Eye (tissue), 1 donor: ENCODE measurements at regions not wholly inside any gene's neighbourhood (a gene's known extent, or its start where the extent isn't known, plus 50 kb on each side); places are given as distances from the start of the nearest gene placed in this dataset.

Experiments
- DNase-seq: peaks from one replicate; pipeline ENCODE4 v3.0.0-alpha.2; 2015

DNA sequence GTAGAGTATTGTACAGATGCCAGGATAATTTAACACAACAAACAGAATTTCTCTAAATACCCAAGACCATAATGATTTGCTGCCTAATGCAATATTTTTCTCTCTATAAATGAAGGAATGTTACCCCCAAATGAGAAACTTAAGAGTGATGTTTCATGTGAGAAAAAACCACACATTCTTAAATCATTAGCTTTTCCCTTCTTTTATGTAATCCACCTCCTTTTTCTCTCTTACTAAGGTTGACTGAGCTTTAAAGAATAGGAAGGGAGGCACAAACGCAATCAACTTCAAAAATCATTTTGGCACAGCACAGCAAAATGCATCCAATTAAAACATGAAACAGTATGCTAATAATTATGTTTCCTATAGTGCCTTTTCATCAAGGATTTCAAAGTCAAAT, 698.1 kb upstream of the CDH2 start:
- DNase-seq = no peak

GRCh38 chr18:28863396-28863795, 686.5 kb upstream of the CDH2 start:
- DNase-seq = no peak

GRCh38 chr18:28858248-28858647, 681.3 kb upstream of the CDH2 start:
- DNase-seq = no peak

- DNase-seq = no peak
Observed at GRCh38 chr18:28855989-28856388, 679.1 kb upstream of the CDH2 start.

DNA sequence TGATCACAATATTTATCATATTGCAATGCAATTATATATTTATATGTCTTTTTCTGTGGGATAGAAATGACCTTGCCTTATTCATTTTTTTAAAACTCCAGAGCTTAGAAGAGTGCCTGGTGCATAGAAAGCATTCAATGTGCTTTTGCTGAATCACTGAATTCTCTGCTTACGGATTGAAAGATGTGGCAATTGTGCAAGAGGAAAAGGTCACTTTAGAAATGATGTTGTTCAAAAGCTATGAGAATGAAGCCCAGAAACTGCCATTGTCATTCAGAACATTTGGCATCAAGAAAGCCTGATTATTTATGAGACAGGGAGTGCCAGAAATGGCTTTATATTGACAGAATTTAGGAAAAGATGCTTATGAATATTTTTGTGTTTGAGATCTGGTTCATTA, 678.6 kb upstream of the CDH2 start:
- no peak for DNase-seq

- no peak for DNase-seq
Observed at GRCh38 chr18:28854964-28855363, 678.0 kb upstream of the CDH2 start.

DNA sequence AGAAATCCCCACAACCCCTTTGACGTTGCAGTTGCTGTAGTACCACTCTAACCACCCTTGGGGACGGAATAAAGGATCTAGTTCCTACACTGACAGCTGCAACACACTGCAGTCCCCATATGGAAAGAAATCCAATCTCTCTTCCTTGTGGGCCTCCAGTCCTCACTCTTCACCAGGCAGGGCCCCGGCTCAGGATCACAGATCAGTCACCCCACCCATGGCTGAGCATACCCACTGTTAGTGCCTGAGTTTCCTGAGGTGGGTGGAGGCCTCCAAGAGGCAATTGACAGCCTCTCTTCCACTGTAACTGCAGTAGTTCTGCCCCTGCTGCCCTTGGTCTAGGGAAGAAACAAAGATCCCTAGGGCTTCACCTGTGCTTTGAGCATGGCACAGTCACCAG, 670.0 kb upstream of the CDH2 start:
- peak; percentile 6 for DNase-seq

DNA sequence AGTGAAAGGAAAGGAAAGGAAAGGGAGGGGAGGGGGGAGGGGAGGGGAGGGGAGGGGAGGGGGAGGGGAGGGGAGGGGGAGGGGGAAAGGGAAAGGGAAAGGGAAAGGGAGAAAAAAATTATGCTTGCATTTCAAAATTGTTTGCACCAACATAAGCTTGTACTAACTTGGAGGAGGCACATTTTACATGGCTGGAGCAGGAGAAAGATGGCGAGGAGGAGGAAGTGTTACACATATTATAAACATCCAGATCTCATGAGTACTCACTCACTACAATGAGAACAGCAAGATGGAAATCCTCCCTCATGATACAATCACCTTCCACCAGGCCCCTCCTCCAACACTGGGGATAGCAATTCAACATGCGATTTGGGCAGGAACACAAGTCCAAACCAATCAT, 660.2 kb upstream of the CDH2 start:
- no peak for DNase-seq

- no peak for DNase-seq
Observed at GRCh38 chr18:28834889-28835288, 658.0 kb upstream of the CDH2 start.

DNA sequence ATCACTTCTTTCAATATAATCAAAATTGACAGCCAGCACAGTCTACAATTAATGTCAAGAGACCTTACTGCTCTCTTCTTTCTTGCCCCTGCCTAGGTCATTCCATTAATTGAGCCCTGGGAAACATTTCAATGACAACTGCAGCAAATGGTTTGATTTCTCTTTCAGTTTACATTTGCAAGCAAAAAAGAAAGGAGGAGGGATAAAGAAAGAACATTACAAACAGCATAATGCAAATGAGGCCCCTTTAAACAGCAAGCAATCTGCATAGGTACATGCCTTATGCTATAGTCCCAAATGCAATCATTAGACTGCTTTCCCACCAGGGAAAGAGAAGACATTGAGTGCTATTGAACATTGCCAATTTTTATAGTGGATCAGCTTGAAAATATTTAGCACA, 655.0 kb upstream of the CDH2 start:
- DNase-seq = peak; percentile 12

- no peak for DNase-seq
Observed at GRCh38 chr18:28831476-28831875, 654.5 kb upstream of the CDH2 start.

DNA sequence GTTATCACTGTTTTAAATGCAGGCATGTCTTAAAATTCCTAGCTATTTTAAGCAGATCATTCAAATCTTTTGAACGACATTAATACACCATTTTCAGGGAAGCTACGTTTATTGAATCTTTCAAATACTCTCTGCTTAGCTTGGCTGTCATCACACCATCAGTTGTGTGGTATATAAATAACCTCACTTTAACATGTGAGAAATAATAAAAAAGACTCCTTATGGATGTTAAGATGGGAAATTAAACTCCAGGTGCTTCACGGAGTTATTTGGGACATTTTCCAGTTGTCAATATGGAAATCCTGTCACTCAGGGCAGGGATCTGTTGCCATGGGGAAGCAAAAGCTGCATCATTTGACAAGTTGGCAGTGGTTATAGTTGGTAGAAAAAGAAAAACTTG, 649.2 kb upstream of the CDH2 start:
- DNase-seq = no peak

GRCh38 chr18:28824183-28824574, 647.2 kb upstream of the CDH2 start:
- DNase-seq = no peak

- DNase-seq = no peak
Observed at GRCh38 chr18:28823506-28824182, 646.7 kb upstream of the CDH2 start.

GRCh38 chr18:28820353-28820752, 643.4 kb upstream of the CDH2 start:
- no peak for DNase-seq

- DNase-seq = no peak
Observed at GRCh38 chr18:28816155-28816554, 639.2 kb upstream of the CDH2 start.

GRCh38 chr18:28814365-28814764, 637.4 kb upstream of the CDH2 start:
- DNase-seq = no peak

DNA sequence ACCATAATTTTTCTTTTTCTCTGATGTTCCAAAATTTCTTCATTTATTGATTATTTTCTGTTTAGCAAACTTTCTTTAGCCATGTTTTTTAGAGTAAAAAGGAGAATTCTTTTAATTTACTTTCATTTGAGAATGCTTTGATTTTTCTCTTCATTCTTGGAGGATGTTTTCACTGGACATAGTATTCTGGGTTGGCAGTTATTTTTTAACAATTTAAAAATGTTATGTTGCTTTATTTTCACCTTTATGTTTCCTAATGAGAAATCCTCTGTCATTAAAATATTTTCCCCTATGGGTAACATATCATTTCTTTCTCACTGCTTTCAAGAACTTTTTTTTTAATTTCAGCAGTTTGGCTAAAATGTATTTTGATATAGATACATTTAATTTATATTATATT, 631.4 kb upstream of the CDH2 start:
- DNase-seq = no peak

DNA sequence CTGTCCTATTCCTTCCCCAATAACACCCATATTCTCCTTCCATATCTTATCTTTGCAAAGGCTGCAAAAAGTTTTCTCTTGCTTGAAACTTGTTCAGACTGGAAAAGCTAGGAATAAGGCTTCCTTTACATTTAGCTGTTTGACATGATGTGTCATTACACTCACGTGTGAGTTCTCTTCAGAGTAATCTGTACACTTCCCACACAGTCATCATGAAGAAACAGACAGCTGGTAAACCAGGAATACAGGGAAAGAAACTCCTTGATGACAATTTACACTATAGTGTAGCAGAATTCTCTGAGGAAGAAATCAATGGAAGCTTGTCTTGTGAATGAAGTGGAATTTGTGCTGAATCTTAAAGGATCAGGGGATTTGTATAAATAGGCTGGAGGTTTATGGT, 628.6 kb upstream of the CDH2 start:
- DNase-seq = no peak

- DNase-seq = no peak
Observed at GRCh38 chr18:28804512-28805202, 627.7 kb upstream of the CDH2 start.

GRCh38 chr18:28802546-28802945, 625.6 kb upstream of the CDH2 start:
- no peak for DNase-seq

DNA sequence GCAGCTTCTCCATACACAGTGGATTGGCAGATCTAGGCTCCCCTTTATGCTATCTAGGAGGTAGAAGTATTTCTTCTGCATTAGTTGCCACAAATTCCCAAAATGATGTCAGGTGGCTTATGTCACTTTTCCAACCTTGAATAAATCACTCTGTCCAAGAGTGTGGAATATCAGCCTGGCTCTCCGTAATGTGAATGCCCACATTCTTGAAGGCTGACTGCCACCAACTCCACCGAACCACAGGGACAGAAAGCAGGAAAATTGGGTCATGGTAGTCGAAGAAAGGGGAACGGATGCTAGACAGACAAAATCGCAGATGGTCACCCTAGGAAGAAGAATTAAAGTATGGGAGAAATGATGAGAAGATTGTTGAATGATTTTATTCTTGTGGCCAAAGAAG, 624.9 kb upstream of the CDH2 start:
- no peak for DNase-seq

GRCh38 chr18:28794459-28795245, 617.7 kb upstream of the CDH2 start:
- DNase-seq = no peak

DNA sequence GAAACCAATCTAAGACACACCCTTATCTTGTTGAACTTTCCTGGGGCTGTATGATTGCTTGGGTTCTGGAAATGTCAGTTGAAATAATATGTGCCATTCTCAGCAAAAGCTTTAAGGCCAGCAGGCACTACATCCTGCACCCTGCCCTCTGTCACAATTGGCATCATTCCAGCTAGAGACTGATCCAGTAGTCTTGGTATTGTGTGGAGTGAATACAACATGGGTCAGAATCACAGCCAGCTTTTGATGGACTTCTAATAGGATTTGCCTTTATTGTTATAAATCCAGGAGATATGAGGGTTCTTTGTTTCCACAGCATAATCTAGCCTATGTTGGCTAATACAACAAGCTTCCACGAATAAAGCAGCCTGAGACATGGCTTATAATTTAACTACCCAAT, 617.0 kb upstream of the CDH2 start:
- DNase-seq = peak; percentile 10
